ENCODE measurements at regions not wholly inside any gene's neighbourhood (a gene's known extent, or its start where the extent isn't known, plus 50 kb on each side); places are given as distances from the start of the nearest gene placed in this dataset.
"Not testable (repeated sequence)": the region's sequence is repeated elsewhere in the genome, so short reads cannot be mapped to it uniquely, and the experiment has no call there.

- H3K36me3 ChIP-seq (ENCODE audit: insufficient read depth, insufficient read length, low read length); H3K9me3 ChIP-seq (ENCODE audit: insufficient read depth, low read length); H3K4me1 ChIP-seq (ENCODE audit: insufficient read depth, insufficient read length); H3K4me3 ChIP-seq (ENCODE audit: insufficient read length, low read depth); DNase-seq (ENCODE audit: low read depth, low spot score); H3K27me3 ChIP-seq (ENCODE audit: insufficient read depth, insufficient read length); H3K9ac ChIP-seq (ENCODE audit: insufficient read length, low read depth): not testable (repeated sequence)
Measured at GRCh38 chr5:34171398-34171797, 128.4 kb upstream of the C1QTNF3 start.

- not testable (repeated sequence) for H3K36me3 ChIP-seq (ENCODE audit: insufficient read depth, insufficient read length, low read length); H3K4me1 ChIP-seq (ENCODE audit: insufficient read depth, insufficient read length); H3K9ac ChIP-seq (ENCODE audit: insufficient read length, low read depth); H3K9me3 ChIP-seq (ENCODE audit: insufficient read depth, low read length); H3K27me3 ChIP-seq (ENCODE audit: insufficient read depth, insufficient read length); DNase-seq (ENCODE audit: low read depth, low spot score); H3K4me3 ChIP-seq (ENCODE audit: insufficient read length, low read depth)
Measured at GRCh38 chr5:34179453-34180190, 136.6 kb upstream of the C1QTNF3 start.

- H3K27me3 ChIP-seq (ENCODE audit: insufficient read depth, insufficient read length); H3K4me1 ChIP-seq (ENCODE audit: insufficient read depth, insufficient read length); H3K4me3 ChIP-seq (ENCODE audit: insufficient read length, low read depth); H3K36me3 ChIP-seq (ENCODE audit: insufficient read depth, insufficient read length, low read length); H3K9me3 ChIP-seq (ENCODE audit: insufficient read depth, low read length); H3K9ac ChIP-seq (ENCODE audit: insufficient read length, low read depth); DNase-seq (ENCODE audit: low read depth, low spot score): not testable (repeated sequence)
Measured at GRCh38 chr5:34180225-34180624, 137.2 kb upstream of the C1QTNF3 start.

- not testable (repeated sequence) for H3K27me3 ChIP-seq (ENCODE audit: insufficient read depth, insufficient read length); H3K36me3 ChIP-seq (ENCODE audit: insufficient read depth, insufficient read length, low read length); H3K9ac ChIP-seq (ENCODE audit: insufficient read length, low read depth); H3K9me3 ChIP-seq (ENCODE audit: insufficient read depth, low read length); H3K4me1 ChIP-seq (ENCODE audit: insufficient read depth, insufficient read length); DNase-seq (ENCODE audit: low read depth, low spot score); H3K4me3 ChIP-seq (ENCODE audit: insufficient read length, low read depth)
Measured at GRCh38 chr5:34180940-34181614, 138.1 kb upstream of the C1QTNF3 start.

GRCh38 chr5:34185005-34185404, 142.0 kb upstream of the C1QTNF3 start:
- H3K36me3 ChIP-seq (ENCODE audit: insufficient read depth, insufficient read length, low read length); H3K4me1 ChIP-seq (ENCODE audit: insufficient read depth, insufficient read length); H3K27me3 ChIP-seq (ENCODE audit: insufficient read depth, insufficient read length); H3K9ac ChIP-seq (ENCODE audit: insufficient read length, low read depth); H3K4me3 ChIP-seq (ENCODE audit: insufficient read length, low read depth); DNase-seq (ENCODE audit: low read depth, low spot score): not testable (repeated sequence)
- peaks cover 20% of the 10 kb centered on the region; the same call in 1 of the 2 replicates for H3K9me3 ChIP-seq (ENCODE audit: insufficient read depth, low read length)

- H3K9me3 ChIP-seq (ENCODE audit: insufficient read depth, low read length) = peaks cover 22% of the 10 kb centered on the region; the same call in 1 of the 2 replicates
- not testable (repeated sequence) for H3K4me3 ChIP-seq (ENCODE audit: insufficient read length, low read depth); H3K27me3 ChIP-seq (ENCODE audit: insufficient read depth, insufficient read length); DNase-seq (ENCODE audit: low read depth, low spot score); H3K36me3 ChIP-seq (ENCODE audit: insufficient read depth, insufficient read length, low read length); H3K4me1 ChIP-seq (ENCODE audit: insufficient read depth, insufficient read length); H3K9ac ChIP-seq (ENCODE audit: insufficient read length, low read depth)
Measured at GRCh38 chr5:34185572-34185971, 142.6 kb upstream of the C1QTNF3 start.

GRCh38 chr5:34186108-34186507, 143.1 kb upstream of the C1QTNF3 start:
- not testable (repeated sequence) for DNase-seq (ENCODE audit: low read depth, low spot score); H3K36me3 ChIP-seq (ENCODE audit: insufficient read depth, insufficient read length, low read length); H3K27me3 ChIP-seq (ENCODE audit: insufficient read depth, insufficient read length); H3K9ac ChIP-seq (ENCODE audit: insufficient read length, low read depth); H3K4me1 ChIP-seq (ENCODE audit: insufficient read depth, insufficient read length); H3K4me3 ChIP-seq (ENCODE audit: insufficient read length, low read depth)
- H3K9me3 ChIP-seq (ENCODE audit: insufficient read depth, low read length) = peaks cover 22% of the 10 kb centered on the region; the same call in 1 of the 2 replicates

- peaks cover 11% of the 10 kb centered on the region for H3K4me1 ChIP-seq (ENCODE audit: insufficient read depth, insufficient read length)
- H3K4me3 ChIP-seq (ENCODE audit: insufficient read length, low read depth); DNase-seq (ENCODE audit: low read depth, low spot score); H3K27me3 ChIP-seq (ENCODE audit: insufficient read depth, insufficient read length); H3K36me3 ChIP-seq (ENCODE audit: insufficient read depth, insufficient read length, low read length); H3K9ac ChIP-seq (ENCODE audit: insufficient read length, low read depth): not testable (repeated sequence)
- peaks cover 22% of the 10 kb centered on the region; the same call in 1 of the 2 replicates for H3K9me3 ChIP-seq (ENCODE audit: insufficient read depth, low read length)
Measured at GRCh38 chr5:34186865-34187264, 143.9 kb upstream of the C1QTNF3 start.

GRCh38 chr5:34187441-34187840, 144.4 kb upstream of the C1QTNF3 start:
- Histone ChIP-seq H3K4me1 (ENCODE audit: insufficient read depth, insufficient read length) (peaks cover 16% of the 10 kb centered on the region), H3K9me3 (ENCODE audit: insufficient read depth, low read length) (peaks cover 22% of the 10 kb centered on the region; the same call in 1 of the 2 replicates)
- H3K27me3 ChIP-seq (ENCODE audit: insufficient read depth, insufficient read length); H3K9ac ChIP-seq (ENCODE audit: insufficient read length, low read depth); H3K4me3 ChIP-seq (ENCODE audit: insufficient read length, low read depth); H3K36me3 ChIP-seq (ENCODE audit: insufficient read depth, insufficient read length, low read length); DNase-seq (ENCODE audit: low read depth, low spot score): not testable (repeated sequence)

- not testable (repeated sequence) for H3K9ac ChIP-seq (ENCODE audit: insufficient read length, low read depth); H3K4me3 ChIP-seq (ENCODE audit: insufficient read length, low read depth); H3K27me3 ChIP-seq (ENCODE audit: insufficient read depth, insufficient read length); H3K36me3 ChIP-seq (ENCODE audit: insufficient read depth, insufficient read length, low read length)
- H3K9me3 ChIP-seq (ENCODE audit: insufficient read depth, low read length) = peaks cover 22% of the 10 kb centered on the region; the same call in 1 of the 2 replicates
- H3K4me1 ChIP-seq (ENCODE audit: insufficient read depth, insufficient read length) = peaks cover 16% of the 10 kb centered on the region
- DNase-seq (ENCODE audit: low read depth, low spot score) = peak; percentile 93
Measured at GRCh38 chr5:34188001-34188822, 145.2 kb upstream of the C1QTNF3 start.

- not testable (repeated sequence) for H3K36me3 ChIP-seq (ENCODE audit: insufficient read depth, insufficient read length, low read length); DNase-seq (ENCODE audit: low read depth, low spot score)
- H3K9me3 ChIP-seq (ENCODE audit: insufficient read depth, low read length) = peaks cover 22% of the 10 kb centered on the region; the same call in 1 of the 2 replicates
Measured at GRCh38 chr5:34189246-34189645, 146.2 kb upstream of the C1QTNF3 start.

More at GRCh38 chr5:34189246-34189645, 146.2 kb upstream of the C1QTNF3 start:
- H3K9ac ChIP-seq (ENCODE audit: insufficient read length, low read depth); H3K27me3 ChIP-seq (ENCODE audit: insufficient read depth, insufficient read length); H3K4me3 ChIP-seq (ENCODE audit: insufficient read length, low read depth): not testable (repeated sequence)
- peaks cover 17% of the 10 kb centered on the region for H3K4me1 ChIP-seq (ENCODE audit: insufficient read depth, insufficient read length)

All from NT2/D1 (cell line).